ENCODE measurements at regions not wholly inside any gene's neighbourhood (a gene's known extent, or its start where the extent isn't known, plus 50 kb on each side); places are given as distances from the start of the nearest gene placed in this dataset.

GRCh38 chr3:34235096-34235495 is 436.7 kb downstream of the PDCD6IP start:
- dilution Hi-C loops (cut with MboI; ENCODE audit: extremely low pct_ligation_motif_present, low sequenced_read_pairs) = no loop called here
- H2AFZ ChIP-seq (ENCODE audit: low read depth, low read length) = no peak overlapping the region
- ChIA-PET CTCF (interaction anchor here (1.0 to 1.2 kb wide), 2 partner anchors 13 to 25 kb away, joined by 3 read pairs; no protein-coding TSS in a partner anchor), POLR2A (no interaction called here)
- TF ChIP-seq FOS (IDR thresholded peaks at IDR 0.05; ENCODE audit: borderline replicate concordance, insufficient read depth, low read length) (no peak), JUN (IDR thresholded peaks at IDR 0.05; ENCODE audit: borderline replicate concordance, insufficient read depth, insufficient read length, low read depth) (no peak), POLR2A (IDR thresholded peaks at IDR 0.05; ENCODE audit: low read depth, low read length) (no peak), MYC (IDR thresholded peaks at IDR 0.05; ENCODE audit: low read depth, low read length) (no peak), MAX (IDR thresholded peaks at IDR 0.05; ENCODE audit: insufficient read depth, insufficient read length) (no peak), POLR2AphosphoS5 (IDR thresholded peaks at IDR 0.05; ENCODE audit: insufficient read depth, low read depth, low read length) (no peak), EZH2 (IDR thresholded peaks at IDR 0.05; ENCODE audit: borderline replicate concordance, low read depth, low read length, severe bottlenecking) (no peak), GATA2 (IDR thresholded peaks at IDR 0.05; ENCODE audit: insufficient read depth, insufficient read length, low read depth, low read length) (no peak), CTCF (IDR thresholded peaks at IDR 0.05; ENCODE audit: extremely low read depth in 1 of 2, insufficient read depth in 1 of 2, low read depth in 1 of 2, low read length in 2 of 2) (no peak)
- no peaks in the 10 kb centered on the region for H3K4me1 ChIP-seq (ENCODE audit: control insufficient read depth, extremely low read depth, insufficient read depth, low read length)
- no peak for FAIRE-seq
- intact Hi-C loops (cut with micrococcal nuclease) = no loop called here
- H3K9me3 ChIP-seq (replicated peaks; ENCODE audit: control insufficient read depth, insufficient read depth, low read length) = no peaks in the 10 kb centered on the region
- H3K9ac ChIP-seq (replicated peaks; ENCODE audit: extremely low read depth, insufficient read depth, low read length) = no peak overlapping the region
- no TSS peak for BruUV-seq (replicated peaks)
- no peaks in the 10 kb centered on the region for H4K20me1 ChIP-seq (replicated peaks; ENCODE audit: control insufficient read depth, extremely low read depth, insufficient read depth, low read length)
- no peak for DNase-seq (ENCODE audit: low read depth, low spot score)
- H3K4me2 ChIP-seq (ENCODE audit: insufficient read depth, low read length) = no peak overlapping the region
- H3K27ac ChIP-seq (ENCODE audit: insufficient read depth, low read depth, low read length) = no peak overlapping the region
- H3K79me2 ChIP-seq (ENCODE audit: control insufficient read depth, insufficient read depth, low read length) = no peaks in the 10 kb centered on the region
- H3K9me1 ChIP-seq (replicated peaks; ENCODE audit: control insufficient read depth, extremely low read depth, insufficient read depth, low read length) = no peaks in the 10 kb centered on the region
- no peak overlapping the region for H3K4me3 ChIP-seq (replicated peaks in 1 of 3; ENCODE audit: insufficient read depth in 1 of 3, low read depth in 1 of 3, low read length in 3 of 3)
- no peaks in the 10 kb centered on the region for H3K36me3 ChIP-seq (ENCODE audit: control insufficient read depth in 2 of 2, extremely low read depth in 1 of 2, insufficient read depth in 2 of 2, low read length in 2 of 2)
- no peaks in the 10 kb centered on the region for H3K27me3 ChIP-seq (ENCODE audit: control insufficient read depth in 2 of 2, insufficient read depth in 2 of 2, low read length in 2 of 2)

Data from endothelial cell of umbilical vein (primary cell).